K562 (cell line): ENCODE measurements at regions not wholly inside any gene's neighbourhood (a gene's known extent, or its start where the extent isn't known, plus 50 kb on each side); places are given as distances from the start of the nearest gene placed in this dataset.
A peak's percentile ranks its signal among the peaks of the same experiment; 100 is the strongest.

Experiments
- CBX3 ChIP-seq, 2 experiments: IDR thresholded peaks; 1 replicate in 1 of 2; 2 replicates in 1 of 2; pipeline ENCODE4 v1.6.1; 2012; ENCODE audit warnings: inconsistent platforms in 2 of 2, low read length in 2 of 2, borderline replicate concordance in 1 of 2, control low read depth in 1 of 2
- CCNT2 ChIP-seq: IDR thresholded peaks from 2 replicates; pipeline ENCODE4 v1.6.1; 2011; ENCODE audit warnings: borderline replicate concordance, low read depth, mild to moderate bottlenecking, moderate library complexity, mixed read lengths, low read length; ENCODE audit not compliant: insufficient read length; ENCODE audit errors: extremely low read depth
- CUX1 ChIP-seq: fragments of 200-800 bp; sonication (Bioruptor generic); IDR thresholded peaks from 2 replicates; pipeline ENCODE4 v1.6.1; 2016; ENCODE audit warnings: missing genetic modification characterization, missing compliant biosample characterization
- E2F8 ChIP-seq: fragments of 450-650 bp; IDR thresholded peaks from 2 replicates; pipeline ENCODE4 v1.7.1; 2018; ENCODE audit warnings: mild to moderate bottlenecking, low read depth; ENCODE audit not compliant: partially characterized antibody
- EGR1 ChIP-seq: fragments of 450-650 bp; conservative IDR thresholded peaks from 2 replicates; pipeline ENCODE4 v1.6.1; 2017; ENCODE audit warnings: mild to moderate bottlenecking
- ELF4 ChIP-seq: fragments of 450-650 bp; formaldehyde crosslinking; IDR thresholded peaks from 2 replicates; pipeline ENCODE4 v1.4.0; 2022; ENCODE audit warnings: missing genetic modification characterization
- ETS1 ChIP-seq: conservative IDR thresholded peaks from 2 replicates; pipeline ENCODE4 v1.6.1; 2011; ENCODE audit warnings: low read depth, mild to moderate bottlenecking, low read length; ENCODE audit not compliant: control insufficient read depth
- GATAD2B ChIP-seq: fragments of 450-650 bp; IDR thresholded peaks from 2 replicates; pipeline ENCODE4 v1.6.1; 2017; ENCODE audit warnings: mild to moderate bottlenecking, borderline replicate concordance
- JUNB ChIP-seq: fragments of 450-650 bp; formaldehyde crosslinking; conservative IDR thresholded peaks from 2 replicates; pipeline ENCODE4 v1.4.0; 2020; ENCODE audit warnings: mild to moderate bottlenecking
- JUND ChIP-seq, 2 experiments: IDR thresholded peaks; 2 replicates in 1 of 2; 3 replicates in 1 of 2; pipeline ENCODE4 v1.6.1; 2011; ENCODE audit warnings: borderline replicate concordance in 2 of 2, low read depth in 2 of 2, low read length in 2 of 2, improper control_type of control experiment in 1 of 2, missing biosample characterization in 1 of 2, missing genetic modification characterization in 1 of 2, missing genetic modification reagents in 1 of 2
- MTA3 ChIP-seq: fragments of 450-650 bp; formaldehyde crosslinking; IDR thresholded peaks from 2 replicates; pipeline ENCODE4 v1.6.1; 2017; ENCODE audit warnings: mild to moderate bottlenecking, borderline replicate concordance
- NFIX ChIP-seq: fragments of 250-450 bp; sonication (Bioruptor Pico); IDR thresholded peaks from 2 replicates; pipeline ENCODE4 v1.4.0; 2020; ENCODE audit warnings: low read depth, mild to moderate bottlenecking, moderate library complexity
- SIN3B ChIP-seq: fragments of 450-650 bp; IDR thresholded peaks from 2 replicates; pipeline ENCODE4 v1.6.1; 2017; ENCODE audit warnings: low read depth, mild to moderate bottlenecking, moderate library complexity
- SREBF1 ChIP-seq: fragments of 150-350 bp; IDR thresholded peaks from 2 replicates; pipeline ENCODE4 v1.6.1; 2014; ENCODE audit warnings: antibody characterized with exemption, low read depth, low read length, borderline replicate concordance
- TRIM25 ChIP-seq: fragments of 450-650 bp; IDR thresholded peaks from 2 replicates; pipeline ENCODE4 v1.7.0; 2016; ENCODE audit warnings: borderline replicate concordance

- TF ChIP-seq TRIM25, result no peak
- TF ChIP-seq MTA3, result 0 out of 2 replicates have a peak, but pooled peaks have one; percentile 34
- peak; percentile 38 for TF ChIP-seq CCNT2
- TF ChIP-seq ELF4 (CRISPR knock-in tag), result no peak
- TF ChIP-seq GATAD2B, result 0 out of 2 replicates have a peak, but pooled peaks have one; percentile 49
- 0 out of 2 replicates have a peak, but pooled peaks have one; percentile 15 for TF ChIP-seq NFIX
- no peak for TF ChIP-seq SREBF1
- no peak for TF ChIP-seq E2F8
- TF ChIP-seq JUND (IDR thresholded peaks at IDR 0.05; ENCODE audit: borderline replicate concordance, low read depth, low read length), result peak; percentile 96
- TF ChIP-seq JUND (tag; IDR thresholded peaks at IDR 0.05; ENCODE audit: borderline replicate concordance, low read depth, low read length), result peak; percentile 89; the same call in 1 of the 3 replicates
- TF ChIP-seq JUNB, result no peak
- TF ChIP-seq CUX1 (CRISPR knock-in tag), result no peak
- TF ChIP-seq SIN3B, result no peak
- peak in 1 of 2 experiments; percentile 29; a peak in 1 of 3 replicates for TF ChIP-seq CBX3 (IDR thresholded peaks at IDR 0.05; ENCODE audit: borderline replicate concordance in 1 of 2, low read length in 2 of 2)
- TF ChIP-seq ETS1, result 0 out of 2 replicates have a peak, but pooled peaks have one; percentile 31
- TF ChIP-seq EGR1, result peak; percentile 99
These were observed 54.6 kb downstream of the NCOR2 start (continued) for GRCh38 chr12:124512667-124513296.
